CD4-positive, alpha-beta T cell treated with Interferon gamma for 1 hour (primary cell): ENCODE measurements at regions not wholly inside any gene's neighbourhood (a gene's known extent, or its start where the extent isn't known, plus 50 kb on each side); places are given as distances from the start of the nearest gene placed in this dataset.

Experiments used
- DNase-seq: peaks from one replicate; pipeline ENCODE4 v3.0.0-alpha.2; 2020

- no peak for DNase-seq
Observed at GRCh38 chr13:79267560-79267959, 138.5 kb downstream of the RBM26 start.

- DNase-seq: no peak
Observed at GRCh38 chr13:79258489-79258888, 147.6 kb downstream of the RBM26 start.

- no peak for DNase-seq
Observed at GRCh38 chr13:79246578-79246949, 159.5 kb downstream of the RBM26 start.

- no peak for DNase-seq
Observed at GRCh38 chr13:79245937-79246577, 160.0 kb downstream of the RBM26 start.

GRCh38 chr13:79241697-79242096 lies 164.4 kb downstream of the RBM26 start:
- DNase-seq: no peak

- no peak for DNase-seq
Observed at GRCh38 chr13:79237981-79238380, 168.1 kb downstream of the RBM26 start.

- no peak for DNase-seq
Observed at GRCh38 chr13:79231887-79232286, 174.2 kb downstream of the RBM26 start.

GRCh38 chr13:79229761-79230160 lies 176.3 kb downstream of the RBM26 start:
- DNase-seq: no peak

GRCh38 chr13:79228972-79229371 lies 177.1 kb downstream of the RBM26 start:
- DNase-seq: no peak

- DNase-seq: no peak
Observed at GRCh38 chr13:79227418-79227817, 178.6 kb downstream of the RBM26 start.

GRCh38 chr13:79226938-79227337 lies 179.1 kb downstream of the RBM26 start:
- no peak for DNase-seq

- no peak for DNase-seq
Observed at GRCh38 chr13:79226250-79226649, 179.8 kb downstream of the RBM26 start.

- no peak for DNase-seq
Observed at GRCh38 chr13:79225487-79226232, 180.4 kb downstream of the RBM26 start.

- no peak for DNase-seq
Observed at GRCh38 chr13:79222427-79223205, 183.4 kb downstream of the RBM26 start.

- no peak for DNase-seq
Observed at GRCh38 chr13:79212064-79212619, 193.9 kb downstream of the RBM26 start.

- DNase-seq: no peak
Observed at GRCh38 chr13:79211377-79211776, 194.7 kb downstream of the RBM26 start.

GRCh38 chr13:79197933-79198332 lies 208.1 kb downstream of the RBM26 start:
- no peak for DNase-seq

GRCh38 chr13:79196843-79197242 lies 209.2 kb downstream of the RBM26 start:
- no peak for DNase-seq

GRCh38 chr13:79196366-79196765 lies 209.7 kb downstream of the RBM26 start:
- no peak for DNase-seq

GRCh38 chr13:79194727-79195126 lies 211.3 kb downstream of the RBM26 start:
- DNase-seq: no peak

- peak; percentile 30 for DNase-seq
Observed at GRCh38 chr13:79194272-79194671, 211.8 kb downstream of the RBM26 start.

GRCh38 chr13:79191501-79191900 lies 214.6 kb downstream of the RBM26 start:
- no peak for DNase-seq

GRCh38 chr13:79190932-79191331 lies 215.1 kb downstream of the RBM26 start:
- no peak for DNase-seq
